ENCODE measurements at regions not wholly inside any gene's neighbourhood (a gene's known extent, or its start where the extent isn't known, plus 50 kb on each side); places are given as distances from the start of the nearest gene placed in this dataset.
"Not testable (repeated sequence)": the region's sequence is repeated elsewhere in the genome, so short reads cannot be mapped to it uniquely, and the experiment has no call there.

DNA sequence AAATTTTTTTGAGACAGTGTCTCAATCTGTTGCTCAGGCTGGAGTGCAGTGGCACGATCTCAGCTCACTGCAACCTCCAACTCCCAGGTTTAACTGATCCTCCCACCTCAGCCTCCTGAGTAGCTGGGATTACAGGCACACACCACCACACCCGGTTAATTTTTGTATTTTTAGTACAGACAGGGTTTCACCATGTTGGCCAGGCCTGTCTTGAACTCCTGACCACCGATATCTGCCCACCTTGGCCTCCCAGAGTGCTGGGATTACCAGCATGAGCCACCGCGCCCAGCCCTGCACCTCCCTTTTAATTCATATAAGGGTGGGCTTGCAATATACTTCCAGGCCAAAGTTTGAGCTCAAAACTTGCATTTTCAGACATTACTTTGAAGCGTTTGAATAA lies 223.9 kb downstream of the CRLF2 start:
- H3K27ac ChIP-seq (ENCODE audit: low read depth in 2 of 2, low read length in 2 of 2); H3K27me3 ChIP-seq (ENCODE audit: control insufficient read depth in 2 of 2, insufficient read depth in 2 of 2, low read length in 2 of 2); H3K36me3 ChIP-seq (ENCODE audit: control insufficient read depth in 2 of 2, insufficient read depth in 2 of 2, low read length in 2 of 2); H3K4me1 ChIP-seq (ENCODE audit: control insufficient read depth in 2 of 2, insufficient read depth in 2 of 2, low read length in 2 of 2); H3K9ac ChIP-seq (ENCODE audit: low read depth in 1 of 2, low read length in 2 of 2); H3K4me3 ChIP-seq (ENCODE audit: low read length in 2 of 2); H3K9me3 ChIP-seq (ENCODE audit: control insufficient read depth in 2 of 2, low read length in 2 of 2): not testable (repeated sequence)

DNA sequence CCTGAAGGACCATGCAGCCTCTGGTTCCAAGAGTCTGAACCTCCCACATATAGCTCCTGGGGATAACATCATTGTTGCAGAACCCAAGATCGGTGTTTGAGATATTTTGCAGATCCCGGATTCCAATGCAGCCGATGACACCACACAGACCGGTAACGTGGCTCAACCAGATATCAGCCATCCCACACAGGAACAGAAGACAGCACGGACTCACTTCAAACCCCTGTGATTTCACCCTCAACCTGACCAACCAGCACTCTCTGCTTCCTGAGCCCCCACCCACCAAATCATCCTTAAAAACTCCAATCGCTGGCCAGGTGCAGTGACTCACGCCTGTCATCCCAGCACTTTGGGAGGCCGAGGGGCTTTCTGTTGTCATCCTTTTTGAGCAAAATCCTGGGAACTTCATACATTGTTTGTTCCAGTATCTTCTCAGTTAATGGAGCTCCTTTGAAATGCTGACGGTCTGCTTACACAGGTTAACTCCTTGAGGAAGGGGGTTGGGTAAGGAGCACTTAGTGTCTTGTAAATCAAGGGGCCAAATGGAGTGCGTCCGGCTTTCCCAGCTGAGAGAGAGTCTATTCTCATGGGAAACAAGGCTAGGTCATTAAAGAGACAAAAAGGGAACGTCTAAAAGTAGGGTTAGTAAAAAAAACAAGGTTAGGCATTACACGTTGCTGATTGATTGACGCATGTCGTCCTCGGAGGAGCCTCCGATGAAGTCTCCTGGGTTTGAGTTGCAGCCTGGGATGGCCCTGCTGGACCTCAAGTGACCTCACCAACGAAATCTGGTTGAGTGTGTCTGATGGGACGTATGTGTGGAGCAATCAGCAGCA lies 230.4 kb downstream of the CRLF2 start:
- H3K4me3 ChIP-seq (ENCODE audit: low read length in 2 of 2): no peak overlapping the region
- H3K4me1 ChIP-seq (ENCODE audit: control insufficient read depth in 2 of 2, insufficient read depth in 2 of 2, low read length in 2 of 2): no peaks in the 10 kb centered on the region
- no peak overlapping the region for H3K9ac ChIP-seq (ENCODE audit: low read depth in 1 of 2, low read length in 2 of 2)
- no peak overlapping the region for H3K27ac ChIP-seq (ENCODE audit: low read depth in 2 of 2, low read length in 2 of 2)
- H3K27me3 ChIP-seq (ENCODE audit: control insufficient read depth in 2 of 2, insufficient read depth in 2 of 2, low read length in 2 of 2): no peaks in the 10 kb centered on the region
- H3K9me3 ChIP-seq (ENCODE audit: control insufficient read depth in 2 of 2, low read length in 2 of 2): peaks cover 0 to 4% of the 10 kb centered on the region in 2 donors
- H3K36me3 ChIP-seq (ENCODE audit: control insufficient read depth in 2 of 2, insufficient read depth in 2 of 2, low read length in 2 of 2): no peaks in the 10 kb centered on the region

DNA sequence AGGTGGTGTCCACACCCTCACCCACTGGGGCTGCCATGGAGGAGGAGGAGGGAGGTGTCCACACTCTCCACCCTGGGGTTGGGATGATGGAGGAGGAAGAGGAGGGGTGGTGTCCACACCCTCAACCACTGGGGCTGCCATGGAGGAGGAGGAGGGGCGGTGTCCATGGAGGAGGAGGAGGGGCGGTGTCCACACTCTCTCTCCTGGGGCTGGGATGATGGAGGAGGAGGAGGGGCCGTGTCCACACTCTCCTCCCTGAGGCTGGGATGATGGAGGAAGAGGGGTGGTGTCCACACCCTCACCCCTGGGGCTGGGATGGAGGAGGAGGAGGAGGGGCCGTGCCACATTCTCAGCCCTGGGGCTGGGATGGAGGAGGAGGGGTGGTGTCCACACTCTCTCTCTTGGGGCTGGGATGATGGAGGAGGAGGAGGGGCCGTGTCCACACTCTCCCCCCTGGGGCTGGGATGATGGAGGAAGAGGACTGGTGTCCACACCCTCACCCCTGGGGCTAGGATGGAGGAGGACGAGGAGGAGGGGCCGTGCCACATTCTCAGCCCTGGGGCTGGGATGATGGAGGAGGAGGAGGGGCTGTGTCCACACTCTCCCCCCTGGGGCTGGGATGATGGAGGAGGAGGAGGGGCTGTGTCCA lies 231.7 kb downstream of the CRLF2 start:
- Histone ChIP-seq H3K4me3 (ENCODE audit: low read length in 2 of 2) (no peak overlapping the region), H3K9me3 (ENCODE audit: control insufficient read depth in 2 of 2, low read length in 2 of 2) (peaks cover 0 to 4% of the 10 kb centered on the region in 2 donors), H3K4me1 (ENCODE audit: control insufficient read depth in 2 of 2, insufficient read depth in 2 of 2, low read length in 2 of 2) (no peaks in the 10 kb centered on the region), H3K9ac (ENCODE audit: low read depth in 1 of 2, low read length in 2 of 2) (no peak overlapping the region), H3K27ac (ENCODE audit: low read depth in 2 of 2, low read length in 2 of 2) (no peak overlapping the region), H3K36me3 (ENCODE audit: control insufficient read depth in 2 of 2, insufficient read depth in 2 of 2, low read length in 2 of 2) (no peaks in the 10 kb centered on the region), H3K27me3 (ENCODE audit: control insufficient read depth in 2 of 2, insufficient read depth in 2 of 2, low read length in 2 of 2) (no peaks in the 10 kb centered on the region)

DNA sequence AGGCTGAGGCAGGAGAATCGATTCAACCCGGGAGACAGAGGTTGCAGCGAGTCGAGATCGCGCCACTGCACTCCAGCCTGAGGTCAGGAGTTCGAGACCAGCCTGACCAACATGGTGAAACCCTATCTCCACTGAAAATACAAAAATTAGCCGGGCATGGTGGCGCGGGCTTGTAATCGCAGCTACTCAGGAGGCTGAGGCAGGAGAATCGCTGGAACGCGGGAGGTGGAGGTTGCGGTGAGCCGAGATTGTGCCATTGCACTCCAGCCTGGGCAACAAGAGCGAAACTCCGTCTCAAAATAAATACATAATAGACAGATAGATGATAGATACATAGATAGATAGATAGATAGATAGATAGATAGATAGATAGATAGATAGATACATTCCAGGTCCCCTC lies 233.3 kb downstream of the CRLF2 start:
- not testable (repeated sequence) for H3K4me3 ChIP-seq (ENCODE audit: low read length in 2 of 2); H3K4me1 ChIP-seq (ENCODE audit: control insufficient read depth in 2 of 2, insufficient read depth in 2 of 2, low read length in 2 of 2); H3K9ac ChIP-seq (ENCODE audit: low read depth in 1 of 2, low read length in 2 of 2); H3K9me3 ChIP-seq (ENCODE audit: control insufficient read depth in 2 of 2, low read length in 2 of 2); H3K27me3 ChIP-seq (ENCODE audit: control insufficient read depth in 2 of 2, insufficient read depth in 2 of 2, low read length in 2 of 2); H3K27ac ChIP-seq (ENCODE audit: low read depth in 2 of 2, low read length in 2 of 2); H3K36me3 ChIP-seq (ENCODE audit: control insufficient read depth in 2 of 2, insufficient read depth in 2 of 2, low read length in 2 of 2)

DNA sequence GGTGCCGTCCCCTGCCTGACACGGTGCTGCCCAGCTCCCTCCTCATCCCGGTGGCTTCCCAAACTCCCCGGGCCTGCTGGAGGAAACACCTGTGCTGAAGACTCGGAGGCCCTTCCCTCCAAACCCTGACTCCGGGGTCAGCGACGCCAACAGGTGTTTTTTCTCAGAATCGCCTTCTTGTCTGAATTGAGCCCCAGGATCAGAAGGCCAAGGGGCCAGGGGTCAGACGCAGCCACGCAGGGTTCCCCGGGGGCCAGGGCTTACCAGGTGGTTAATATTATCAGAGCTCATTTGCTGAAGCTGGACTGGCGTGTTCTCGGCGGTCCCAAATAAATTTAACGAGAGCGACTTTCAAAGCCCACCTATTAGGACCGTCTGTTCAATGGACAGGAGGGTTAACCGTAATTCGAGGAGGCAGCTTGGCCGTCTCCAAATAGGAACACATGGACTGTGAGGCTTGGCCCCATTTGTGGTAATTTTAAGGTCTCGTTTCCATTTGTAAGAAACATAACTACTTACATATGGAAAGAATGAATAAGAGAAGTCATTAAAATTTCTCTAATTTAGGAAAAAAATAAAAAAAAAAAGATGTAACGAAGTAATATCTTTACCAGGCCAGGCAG lies 239.3 kb downstream of the CRLF2 start:
- H3K4me1 ChIP-seq (ENCODE audit: control insufficient read depth in 2 of 2, insufficient read depth in 2 of 2, low read length in 2 of 2): no peaks in the 10 kb centered on the region
- H3K36me3 ChIP-seq (ENCODE audit: control insufficient read depth in 2 of 2, insufficient read depth in 2 of 2, low read length in 2 of 2): no peaks in the 10 kb centered on the region
- no peak overlapping the region for H3K9ac ChIP-seq (ENCODE audit: low read depth in 1 of 2, low read length in 2 of 2)
- H3K27me3 ChIP-seq (ENCODE audit: control insufficient read depth in 2 of 2, insufficient read depth in 2 of 2, low read length in 2 of 2): no peaks in the 10 kb centered on the region
- no peak overlapping the region for H3K4me3 ChIP-seq (ENCODE audit: low read length in 2 of 2)
- H3K27ac ChIP-seq (ENCODE audit: low read depth in 2 of 2, low read length in 2 of 2): no peak overlapping the region
- no peaks in the 10 kb centered on the region for H3K9me3 ChIP-seq (ENCODE audit: control insufficient read depth in 2 of 2, low read length in 2 of 2)

DNA sequence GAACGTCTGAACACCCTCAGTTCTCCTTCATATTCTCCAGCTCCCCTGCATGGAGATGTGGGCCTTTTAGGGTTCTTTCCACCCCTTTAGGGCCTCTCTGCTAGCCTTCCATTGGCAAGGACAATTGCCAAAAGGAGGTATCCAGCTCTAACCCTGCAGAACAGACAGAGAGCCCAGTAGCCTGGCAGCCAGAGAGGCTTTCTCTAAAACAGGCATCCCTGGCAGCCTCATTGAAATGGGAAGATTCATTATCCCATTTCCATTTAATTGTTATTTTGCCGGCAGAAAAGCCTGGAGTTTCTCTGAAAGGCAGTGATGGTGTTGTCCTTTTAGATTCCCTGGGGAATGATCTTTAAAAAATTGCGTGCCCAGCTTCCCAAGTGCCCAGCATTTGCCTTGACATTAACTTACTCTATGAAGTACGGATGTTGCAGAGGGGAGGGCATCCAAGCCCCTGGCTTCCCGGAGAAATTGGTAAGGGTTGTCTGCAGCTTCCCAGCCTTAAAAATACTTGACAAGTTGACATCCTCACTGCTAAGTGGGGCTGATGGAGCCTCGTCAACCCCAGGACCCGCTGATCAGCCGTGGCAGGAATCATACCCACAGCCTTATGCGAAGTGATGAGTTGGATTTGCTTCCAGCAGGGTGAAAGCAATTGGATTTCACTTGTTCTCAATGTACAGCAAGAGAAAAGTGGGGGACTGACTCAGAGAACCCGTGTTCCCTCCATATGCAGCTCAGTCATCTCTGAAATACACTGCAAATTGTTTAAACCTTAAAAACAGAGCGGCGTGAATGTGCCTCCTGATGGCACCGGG lies 244.1 kb downstream of the CRLF2 start:
- no peak overlapping the region for H3K9ac ChIP-seq (ENCODE audit: low read depth in 1 of 2, low read length in 2 of 2)
- no peak overlapping the region for H3K27ac ChIP-seq (ENCODE audit: low read depth in 2 of 2, low read length in 2 of 2)
- H3K36me3 ChIP-seq (ENCODE audit: control insufficient read depth in 2 of 2, insufficient read depth in 2 of 2, low read length in 2 of 2): no peaks in the 10 kb centered on the region
- H3K4me3 ChIP-seq (ENCODE audit: low read length in 2 of 2): no peak overlapping the region
- no peaks in the 10 kb centered on the region for H3K27me3 ChIP-seq (ENCODE audit: control insufficient read depth in 2 of 2, insufficient read depth in 2 of 2, low read length in 2 of 2)
- no peaks in the 10 kb centered on the region for H3K9me3 ChIP-seq (ENCODE audit: control insufficient read depth in 2 of 2, low read length in 2 of 2)
- H3K4me1 ChIP-seq (ENCODE audit: control insufficient read depth in 2 of 2, insufficient read depth in 2 of 2, low read length in 2 of 2): no peaks in the 10 kb centered on the region

DNA sequence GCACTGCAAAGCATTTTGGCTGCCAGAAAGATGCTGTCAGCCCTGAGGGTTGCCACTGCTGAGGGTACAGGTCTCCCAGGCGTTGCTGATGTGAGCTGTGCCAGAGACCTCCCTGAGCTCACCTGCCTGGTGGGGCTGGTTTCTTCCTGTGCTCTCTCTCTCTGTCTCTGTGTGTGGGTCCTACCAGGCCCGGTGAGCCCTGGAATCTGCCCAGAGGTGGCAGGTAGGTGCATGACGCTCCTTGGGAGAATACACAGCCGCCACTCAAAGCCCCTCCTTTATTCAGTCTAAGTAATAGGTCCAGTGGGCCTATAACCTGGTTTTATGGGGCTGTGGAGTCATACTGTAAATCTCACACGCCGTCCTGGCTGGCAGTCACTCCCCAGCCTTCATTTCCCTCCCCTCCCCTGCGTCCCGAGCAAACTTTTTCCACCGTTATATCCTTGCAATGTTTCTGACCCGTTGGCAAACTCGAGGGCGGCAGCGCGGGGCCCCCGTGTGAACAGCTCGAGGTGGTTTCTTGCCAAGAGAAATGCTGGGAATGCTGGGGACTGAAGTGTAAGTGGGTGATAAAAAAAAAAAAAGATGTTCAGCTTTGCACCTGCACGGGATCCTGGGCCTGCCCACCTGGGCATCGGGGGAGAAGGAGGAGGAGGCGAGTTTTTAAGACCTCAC lies 245.9 kb downstream of the CRLF2 start:
- H3K4me1 ChIP-seq (ENCODE audit: control insufficient read depth in 2 of 2, insufficient read depth in 2 of 2, low read length in 2 of 2): no peaks in the 10 kb centered on the region
- H3K36me3 ChIP-seq (ENCODE audit: control insufficient read depth in 2 of 2, insufficient read depth in 2 of 2, low read length in 2 of 2): no peaks in the 10 kb centered on the region
- no peaks in the 10 kb centered on the region for H3K9me3 ChIP-seq (ENCODE audit: control insufficient read depth in 2 of 2, low read length in 2 of 2)
- H3K9ac ChIP-seq (ENCODE audit: low read depth in 1 of 2, low read length in 2 of 2): no peak overlapping the region
- H3K27ac ChIP-seq (ENCODE audit: low read depth in 2 of 2, low read length in 2 of 2): no peak overlapping the region
- no peaks in the 10 kb centered on the region for H3K27me3 ChIP-seq (ENCODE audit: control insufficient read depth in 2 of 2, insufficient read depth in 2 of 2, low read length in 2 of 2)
- H3K4me3 ChIP-seq (ENCODE audit: low read length in 2 of 2): no peak overlapping the region

DNA sequence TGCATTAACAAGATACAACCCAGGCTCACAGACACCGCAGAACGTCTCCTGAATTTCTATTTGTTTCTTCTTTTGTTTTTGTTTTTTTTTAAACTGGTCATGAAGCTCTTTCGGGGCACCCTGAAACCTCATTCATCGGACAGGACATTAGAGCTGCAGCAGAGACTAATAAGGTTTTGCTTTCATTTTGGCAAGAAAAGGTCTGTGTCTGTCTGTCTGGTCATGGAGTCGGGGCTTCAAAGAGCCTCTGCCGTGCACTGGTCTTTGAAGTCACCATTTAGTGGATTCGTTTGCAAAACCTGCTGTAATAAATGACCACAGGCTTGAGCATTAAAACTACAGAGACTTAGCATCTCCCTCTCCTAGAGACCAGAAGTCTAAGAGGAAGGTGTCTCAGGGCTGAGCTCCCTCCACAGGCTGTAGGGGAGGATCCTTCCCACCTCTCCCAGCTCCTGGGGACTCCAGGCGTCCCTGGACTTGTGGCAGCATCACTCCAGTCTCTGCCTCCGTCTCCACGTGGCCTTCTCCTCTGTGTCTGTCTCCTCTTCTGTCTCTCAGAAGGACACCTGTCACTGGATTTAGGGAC lies 247.5 kb downstream of the CRLF2 start:
- Histone ChIP-seq H3K36me3 (ENCODE audit: control insufficient read depth in 2 of 2, insufficient read depth in 2 of 2, low read length in 2 of 2) (no peaks in the 10 kb centered on the region), H3K27me3 (ENCODE audit: control insufficient read depth in 2 of 2, insufficient read depth in 2 of 2, low read length in 2 of 2) (no peaks in the 10 kb centered on the region), H3K9ac (ENCODE audit: low read depth in 1 of 2, low read length in 2 of 2) (no peak overlapping the region), H3K4me3 (ENCODE audit: low read length in 2 of 2) (no peak overlapping the region), H3K9me3 (ENCODE audit: control insufficient read depth in 2 of 2, low read length in 2 of 2) (no peaks in the 10 kb centered on the region), H3K4me1 (ENCODE audit: control insufficient read depth in 2 of 2, insufficient read depth in 2 of 2, low read length in 2 of 2) (no peaks in the 10 kb centered on the region), H3K27ac (ENCODE audit: low read depth in 2 of 2, low read length in 2 of 2) (no peak overlapping the region)

DNA sequence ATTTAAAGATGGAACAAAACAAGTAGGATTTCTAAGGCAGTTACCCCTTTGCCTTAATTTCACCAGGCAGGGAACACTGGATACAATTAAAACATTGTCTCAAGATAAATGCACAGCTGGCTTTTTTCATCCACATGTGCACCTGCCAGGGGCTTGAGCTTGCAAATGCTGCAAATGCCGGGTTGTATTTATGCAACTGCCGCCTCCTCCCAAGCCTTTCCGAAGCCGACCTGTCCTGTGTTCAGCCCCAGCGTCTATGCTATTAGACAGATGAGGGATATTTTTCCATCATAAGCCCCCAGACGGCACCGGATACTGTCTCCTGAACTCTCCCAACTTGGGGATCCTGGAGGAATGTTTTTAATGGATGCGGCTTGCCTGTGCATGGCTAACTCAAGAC lies 251.6 kb downstream of the CRLF2 start:
- no peaks in the 10 kb centered on the region for H3K27me3 ChIP-seq (ENCODE audit: control insufficient read depth in 2 of 2, insufficient read depth in 2 of 2, low read length in 2 of 2)
- no peak overlapping the region for H3K9ac ChIP-seq (ENCODE audit: low read depth in 1 of 2, low read length in 2 of 2)
- H3K9me3 ChIP-seq (ENCODE audit: control insufficient read depth in 2 of 2, low read length in 2 of 2): no peaks in the 10 kb centered on the region
- H3K27ac ChIP-seq (ENCODE audit: low read depth in 2 of 2, low read length in 2 of 2): no peak overlapping the region
- no peak overlapping the region for H3K4me3 ChIP-seq (ENCODE audit: low read length in 2 of 2)
- no peaks in the 10 kb centered on the region for H3K36me3 ChIP-seq (ENCODE audit: control insufficient read depth in 2 of 2, insufficient read depth in 2 of 2, low read length in 2 of 2)
- H3K4me1 ChIP-seq (ENCODE audit: control insufficient read depth in 2 of 2, insufficient read depth in 2 of 2, low read length in 2 of 2): no peaks in the 10 kb centered on the region
